Immature natural killer cell (primary cell): ENCODE measurements at regions not wholly inside any gene's neighbourhood (a gene's known extent, or its start where the extent isn't known, plus 50 kb on each side); places are given as distances from the start of the nearest gene placed in this dataset.
"Not testable (repeated sequence)": the region's sequence is repeated elsewhere in the genome, so short reads cannot be mapped to it uniquely, and the experiment has no call there.

Source experiments
- DNase-seq, 3 donors: peaks; one replicate each; pipeline ENCODE4 v3.0.0; 2022; ENCODE audit warnings: mixed read lengths in 1 of 3
- H3K27ac Mint-ChIP-seq, 6 donors: one replicate each; pipeline ENCODE4 v1.8.0; 2020; ENCODE audit warnings: mixed read lengths in 6 of 6, mild to moderate bottlenecking in 5 of 6, inconsistent platforms in 4 of 6, moderate library complexity in 3 of 6
- H3K27me3 Mint-ChIP-seq, 3 donors: one replicate each; pipeline ENCODE4 v1.8.0; 2020 to 2021; ENCODE audit warnings: low read depth in 3 of 3, mild to moderate bottlenecking in 3 of 3, mixed read lengths in 3 of 3, moderate library complexity in 3 of 3, inconsistent platforms in 1 of 3
- H3K36me3 Mint-ChIP-seq, 3 donors: one replicate each; pipeline ENCODE4 v1.8.0; 2020; ENCODE audit warnings: mixed read lengths in 3 of 3, inconsistent platforms in 2 of 3, mild to moderate bottlenecking in 2 of 3
- H3K4me1 Mint-ChIP-seq, 2 donors: one replicate each; pipeline ENCODE4 v1.8.0; 2020; ENCODE audit warnings: inconsistent platforms in 2 of 2, mild to moderate bottlenecking in 2 of 2, mixed read lengths in 2 of 2, moderate library complexity in 1 of 2
- H3K4me3 Mint-ChIP-seq, 5 donors: one replicate each; pipeline ENCODE4 v1.8.0; 2020; ENCODE audit warnings: mild to moderate bottlenecking in 5 of 5, mixed read lengths in 5 of 5, inconsistent platforms in 3 of 5, moderate library complexity in 3 of 5
- H3K9me3 Mint-ChIP-seq, 6 donors: one replicate each; pipeline ENCODE4 v1.8.0; 2020; ENCODE audit warnings: mild to moderate bottlenecking in 6 of 6, mixed read lengths in 6 of 6, inconsistent platforms in 4 of 6, moderate library complexity in 3 of 6

DNA sequence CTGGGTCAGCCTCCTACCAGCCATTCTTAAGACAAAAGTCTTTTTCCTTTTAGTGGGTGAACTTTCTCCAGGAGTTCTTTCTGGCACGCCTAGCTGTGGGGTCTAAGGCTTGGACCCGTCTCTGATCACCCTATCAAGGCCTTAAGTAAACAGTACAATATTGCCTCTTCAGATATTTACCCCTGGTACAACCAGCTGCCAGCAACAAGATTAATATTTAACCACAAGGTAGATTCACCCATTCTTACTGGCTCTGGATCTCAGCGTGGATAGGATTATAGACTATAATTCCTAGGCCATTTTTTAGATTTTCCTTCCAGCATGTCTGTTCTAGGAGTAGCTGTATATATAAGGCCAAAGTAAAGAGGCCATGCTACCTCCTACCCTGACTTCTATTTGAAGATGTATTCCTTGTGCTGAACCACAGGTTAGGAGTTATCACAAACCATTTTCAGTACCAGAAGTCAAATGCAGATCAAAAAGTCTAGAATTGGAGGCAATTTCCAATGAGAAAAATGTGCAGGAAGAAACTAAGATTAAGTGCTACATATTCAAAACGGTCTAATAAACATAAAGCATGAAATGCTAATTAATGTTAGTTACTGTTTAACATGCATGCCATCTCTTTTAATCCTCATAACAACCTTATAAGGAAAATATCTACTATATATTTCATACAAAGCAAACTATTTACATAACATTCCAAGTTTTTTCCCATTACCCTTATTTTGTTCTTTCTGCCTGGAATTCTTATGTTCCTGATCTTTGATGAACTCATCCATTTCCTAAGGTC, 110.0 kb upstream of the SYN3 start:
- H3K27ac Mint-ChIP-seq = no peak overlapping the region
- no peaks in the 10 kb centered on the region for H3K4me1 Mint-ChIP-seq
- peaks cover 0 to 7% (median 0%) of the 10 kb centered on the region in 3 donors for H3K27me3 Mint-ChIP-seq
- DNase-seq = no peak
- no peaks in the 10 kb centered on the region for H3K36me3 Mint-ChIP-seq
- no peak overlapping the region for H3K4me3 Mint-ChIP-seq
- peaks cover 0 to 2% (median 0%) of the 10 kb centered on the region in 6 donors for H3K9me3 Mint-ChIP-seq

DNA sequence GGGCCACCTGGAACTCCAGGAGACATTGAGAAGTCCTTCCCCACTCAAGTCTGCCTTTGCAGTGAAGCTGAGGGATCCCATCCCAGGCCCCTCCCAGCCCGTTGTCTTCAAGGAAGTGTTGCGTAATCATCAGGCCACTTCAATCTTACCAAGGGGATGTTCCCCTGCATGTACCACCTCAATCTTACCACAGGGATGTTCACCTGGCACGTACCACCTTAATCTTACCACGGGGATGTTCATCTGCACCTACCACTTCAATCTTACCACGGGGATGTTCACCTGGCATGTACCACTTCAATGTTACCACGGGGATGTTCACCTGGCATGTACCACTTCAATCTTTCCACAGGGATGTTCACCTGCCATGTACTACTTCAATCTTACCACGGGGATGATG, 108.0 kb upstream of the SYN3 start:
- Mint-ChIP-seq H3K27me3 (peaks cover 0 to 10% (median 0%) of the 10 kb centered on the region in 3 donors), H3K4me1 (no peaks in the 10 kb centered on the region), H3K27ac (no peak overlapping the region), H3K36me3 (no peaks in the 10 kb centered on the region), H3K9me3 (peaks cover 0 to 2% (median 0%) of the 10 kb centered on the region in 6 donors), H3K4me3 (no peak overlapping the region)
- no peak for DNase-seq

DNA sequence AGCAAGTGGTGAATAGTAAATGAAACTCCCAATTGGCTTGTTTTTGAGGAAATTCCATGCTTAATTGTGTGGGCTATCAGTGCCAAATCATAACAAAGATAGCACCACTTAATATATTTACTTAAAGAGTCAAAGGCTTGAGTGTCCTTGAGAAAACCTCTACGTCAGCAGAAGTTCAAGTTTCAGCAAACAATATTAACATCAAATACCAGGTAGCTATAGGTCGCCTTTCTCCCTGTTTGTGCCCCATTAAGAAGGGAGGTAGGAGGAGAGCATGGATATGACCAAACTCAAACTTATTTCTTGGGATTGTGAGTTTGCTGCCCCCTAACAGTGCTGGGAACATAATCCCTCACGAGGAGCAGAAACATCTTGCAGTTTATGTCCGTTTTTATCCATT, 105.6 kb upstream of the SYN3 start:
- Mint-ChIP-seq H3K27me3 (peaks cover 0 to 7% (median 0%) of the 10 kb centered on the region in 3 donors), H3K36me3 (no peaks in the 10 kb centered on the region), H3K4me3 (no peak overlapping the region), H3K9me3 (peaks cover 0 to 2% (median 0%) of the 10 kb centered on the region in 6 donors), H3K27ac (no peak overlapping the region), H3K4me1 (no peaks in the 10 kb centered on the region)
- DNase-seq = no peak

DNA sequence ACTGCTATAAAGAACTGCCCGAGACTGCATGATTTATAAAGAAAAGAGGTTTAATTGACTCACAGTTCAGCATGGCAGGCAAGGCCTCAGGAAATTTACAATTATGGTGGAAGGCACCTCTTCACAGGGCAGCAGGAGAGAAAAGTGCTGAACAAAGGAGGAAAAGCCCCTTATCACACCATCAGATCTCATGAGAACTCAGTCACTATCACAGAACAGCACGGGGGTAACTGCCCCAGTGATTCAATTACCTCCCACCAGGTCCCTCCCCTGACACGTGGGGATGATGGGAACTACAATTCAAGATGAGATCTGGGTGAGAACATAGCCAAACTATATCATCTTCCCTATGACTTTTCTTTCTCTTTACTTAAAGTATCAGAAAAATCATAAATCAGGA, 104.0 kb upstream of the SYN3 start:
- H3K9me3 Mint-ChIP-seq = peaks cover 0 to 3% (median 0%) of the 10 kb centered on the region in 6 donors
- no peaks in the 10 kb centered on the region for H3K36me3 Mint-ChIP-seq

DNA sequence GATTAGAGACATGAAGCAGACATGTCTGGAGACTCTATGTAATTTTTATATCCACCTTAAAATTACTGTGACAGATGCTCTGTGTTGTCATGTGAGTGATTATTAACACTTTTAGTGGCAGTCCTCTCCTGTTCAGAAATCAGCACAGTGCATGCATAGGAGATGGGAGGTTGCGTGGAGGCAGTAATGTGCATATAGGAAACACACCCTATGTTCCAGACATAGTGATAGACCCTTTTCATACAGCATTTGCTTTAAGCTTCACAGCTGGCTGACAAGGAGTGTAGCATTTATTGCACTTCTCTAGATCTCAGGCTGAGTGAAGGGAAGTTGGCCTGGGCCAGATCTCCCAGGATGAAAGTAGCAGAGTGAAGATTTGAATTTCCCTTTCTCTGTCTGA, 102.3 kb upstream of the SYN3 start:
- H3K4me1 Mint-ChIP-seq = no peaks in the 10 kb centered on the region
- no peak overlapping the region for H3K4me3 Mint-ChIP-seq
- no peaks in the 10 kb centered on the region for H3K36me3 Mint-ChIP-seq
- H3K27ac Mint-ChIP-seq = no peak overlapping the region
- peaks cover 0 to 9% (median 2%) of the 10 kb centered on the region in 6 donors for H3K9me3 Mint-ChIP-seq
- no peak for DNase-seq
- H3K27me3 Mint-ChIP-seq = peaks cover 0 to 5% (median 0%) of the 10 kb centered on the region in 3 donors

More for the DNA sequence above, 104.0 kb upstream of the SYN3 start:
- no peak for DNase-seq
- Mint-ChIP-seq H3K4me1 (no peaks in the 10 kb centered on the region), H3K4me3 (no peak overlapping the region), H3K27ac (no peak overlapping the region), H3K27me3 (peaks cover 0 to 9% (median 0%) of the 10 kb centered on the region in 3 donors)

DNA sequence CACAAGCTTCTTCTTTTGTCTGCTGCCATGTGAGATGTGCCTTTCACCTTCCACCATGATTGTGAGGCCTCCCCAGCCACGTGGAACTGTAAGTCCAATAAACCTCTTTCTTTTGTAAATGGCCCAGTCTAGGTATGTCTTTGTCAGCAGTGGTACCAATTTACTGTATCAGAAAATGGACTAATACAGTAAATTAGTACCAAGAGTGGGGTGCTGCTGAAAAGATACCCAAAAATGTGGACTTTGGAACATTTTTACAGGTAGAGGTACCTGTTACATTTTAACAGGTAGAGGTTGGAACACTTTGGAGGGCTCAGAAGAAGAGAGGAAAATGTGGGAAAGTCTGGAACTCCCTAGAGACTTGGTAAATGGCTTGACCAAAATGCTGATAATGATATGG, 96.8 kb upstream of the SYN3 start:
- not testable (repeated sequence) for H3K27me3 Mint-ChIP-seq, H3K27ac Mint-ChIP-seq, H3K4me3 Mint-ChIP-seq, DNase-seq, H3K4me1 Mint-ChIP-seq, H3K36me3 Mint-ChIP-seq
- peaks cover 3 to 19% (median 11%) of the 10 kb centered on the region in 6 donors for H3K9me3 Mint-ChIP-seq

DNA sequence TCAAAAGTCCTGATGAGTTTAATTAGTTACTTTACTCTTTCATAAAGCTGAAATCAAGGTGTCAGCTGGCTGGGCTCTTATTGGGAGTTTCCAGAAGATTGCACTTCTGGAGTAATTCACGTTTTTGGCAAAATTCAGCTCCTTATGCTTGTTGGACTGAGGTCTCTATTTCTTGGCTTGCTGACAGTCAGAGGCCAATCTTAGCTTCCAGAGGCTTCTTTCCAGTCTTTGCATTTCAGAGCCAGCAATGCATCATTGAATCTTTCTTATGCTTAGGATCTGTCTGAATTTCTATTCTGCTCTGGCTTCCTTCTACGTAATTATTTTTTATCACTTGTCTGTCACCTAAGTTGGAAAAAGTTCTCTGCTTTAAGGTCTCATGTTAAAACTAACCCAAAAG, 91.4 kb upstream of the SYN3 start:
- H3K27me3 Mint-ChIP-seq = peaks cover 0 to 3% (median 0%) of the 10 kb centered on the region in 3 donors
- DNase-seq = no peak
- H3K9me3 Mint-ChIP-seq = peaks cover 0 to 4% (median 0%) of the 10 kb centered on the region in 6 donors
- no peaks in the 10 kb centered on the region for H3K36me3 Mint-ChIP-seq
- H3K4me1 Mint-ChIP-seq = no peaks in the 10 kb centered on the region
- H3K4me3 Mint-ChIP-seq = no peak overlapping the region
- no peak overlapping the region for H3K27ac Mint-ChIP-seq

DNA sequence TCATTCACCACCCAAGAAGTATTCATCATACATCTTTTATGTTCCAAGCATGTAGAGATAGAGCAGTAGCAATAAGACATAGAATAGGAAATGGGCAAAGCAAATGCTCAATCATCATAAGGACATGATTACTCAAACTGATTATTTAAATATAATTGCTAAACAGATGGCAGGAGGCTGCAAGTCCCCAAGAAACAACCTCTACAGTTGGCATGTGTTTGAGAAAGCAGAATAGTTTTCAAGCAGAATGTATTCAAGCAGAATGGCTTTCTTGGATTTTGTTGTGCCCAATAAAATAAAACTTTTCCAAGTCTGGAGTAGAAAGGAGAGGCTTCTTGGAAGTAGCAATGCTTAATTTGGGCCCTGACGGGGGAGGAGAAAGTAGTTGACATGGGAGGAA, 86.5 kb upstream of the SYN3 start:
- H3K36me3 Mint-ChIP-seq = no peaks in the 10 kb centered on the region
- no peak overlapping the region for H3K27ac Mint-ChIP-seq
- H3K9me3 Mint-ChIP-seq = no peaks in the 10 kb centered on the region
- H3K4me1 Mint-ChIP-seq = no peaks in the 10 kb centered on the region
- H3K4me3 Mint-ChIP-seq = no peak overlapping the region
- peaks cover 0 to 3% (median 3%) of the 10 kb centered on the region in 3 donors for H3K27me3 Mint-ChIP-seq
- DNase-seq = no peak

DNA sequence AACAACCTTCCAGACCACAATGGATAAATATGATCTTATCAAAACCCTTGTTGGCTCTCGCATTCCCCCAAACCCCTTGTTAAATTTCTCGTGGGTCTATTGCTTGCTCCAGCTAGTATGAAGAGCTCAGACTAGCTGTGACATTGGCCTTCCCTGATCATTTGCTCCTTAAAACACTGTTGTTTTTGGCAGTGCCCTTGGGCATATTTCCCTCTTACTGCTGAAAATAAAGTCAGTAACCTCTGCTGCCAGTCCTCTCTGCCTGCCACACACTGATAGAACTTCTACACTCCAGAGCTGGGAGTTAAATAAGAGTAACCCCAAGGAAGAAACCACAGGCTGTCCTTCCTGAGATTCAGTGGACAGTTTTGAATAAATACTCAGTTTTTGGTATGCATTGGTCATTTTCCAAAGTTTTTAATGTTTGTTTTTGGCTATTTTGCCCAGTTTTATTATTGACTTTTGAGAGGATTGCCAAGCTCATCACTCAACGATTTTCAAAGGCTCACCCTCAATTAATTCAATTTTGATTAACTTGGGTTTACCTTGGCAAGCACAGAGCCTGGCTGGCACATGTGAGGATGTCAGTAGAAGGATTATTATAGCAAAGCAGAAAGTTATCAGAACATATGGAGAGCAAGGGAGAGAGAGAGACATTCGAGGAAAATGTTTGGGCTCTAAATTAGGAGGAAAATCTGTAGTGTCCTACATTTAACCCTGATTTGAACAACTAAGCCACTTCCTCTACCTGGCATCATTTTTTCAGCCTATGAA, 84.3 kb upstream of the SYN3 start:
- H3K4me3 Mint-ChIP-seq = no peak overlapping the region

DNA sequence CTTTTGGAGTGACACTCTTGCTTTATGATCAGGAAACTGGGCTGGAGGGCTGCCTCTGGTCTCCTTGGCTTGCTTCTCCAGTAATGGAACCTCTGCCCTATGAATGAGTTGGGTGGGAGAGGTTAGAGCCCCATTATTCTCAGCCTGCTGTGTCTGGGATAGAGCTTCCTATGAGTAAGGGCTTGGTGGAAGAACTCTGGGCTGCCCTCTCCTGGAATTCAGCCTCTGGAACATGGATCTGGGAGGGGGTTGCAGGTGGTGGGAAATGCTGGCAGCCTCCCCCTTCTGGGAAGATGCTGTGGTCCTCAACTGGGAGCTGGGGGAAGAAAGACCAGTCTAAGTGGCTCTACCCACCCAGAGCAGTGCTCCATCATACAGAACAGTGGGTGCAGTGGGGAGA, 81.8 kb upstream of the SYN3 start:
- Mint-ChIP-seq H3K36me3 (no peaks in the 10 kb centered on the region), H3K27ac (no peak overlapping the region), H3K4me1 (no peaks in the 10 kb centered on the region), H3K4me3 (no peak overlapping the region), H3K27me3 (peaks cover 0 to 5% (median 0%) of the 10 kb centered on the region in 3 donors), H3K9me3 (peaks cover 0 to 14% (median 2%) of the 10 kb centered on the region in 6 donors)
- no peak for DNase-seq

More for the DNA sequence above, 84.3 kb upstream of the SYN3 start:
- Mint-ChIP-seq H3K27ac (no peak overlapping the region), H3K36me3 (no peaks in the 10 kb centered on the region), H3K4me1 (no peaks in the 10 kb centered on the region), H3K27me3 (peaks cover 0 to 3% (median 0%) of the 10 kb centered on the region in 3 donors), H3K9me3 (peaks cover 0 to 10% (median 2%) of the 10 kb centered on the region in 6 donors)
- no peak for DNase-seq

DNA sequence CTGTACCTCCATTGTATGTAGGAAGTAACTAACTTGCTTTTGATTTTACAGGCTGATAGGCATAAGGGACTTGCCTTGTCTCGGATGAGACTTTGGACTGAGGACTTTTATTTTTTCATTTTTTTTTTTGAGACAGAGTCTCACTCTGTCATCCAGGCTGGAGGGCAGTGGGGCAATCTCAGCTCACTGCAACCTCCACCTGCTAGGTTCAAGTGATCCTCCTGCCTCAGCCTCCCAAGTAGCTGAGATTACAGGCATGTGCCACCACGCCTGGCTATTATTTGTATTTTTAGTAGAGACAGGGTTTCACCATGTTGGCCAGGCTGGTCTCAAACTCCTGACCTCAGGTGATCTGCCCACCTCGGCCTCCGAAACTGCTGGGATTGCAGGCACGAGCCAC, 80.2 kb upstream of the SYN3 start:
- DNase-seq, H3K4me1 Mint-ChIP-seq, H3K36me3 Mint-ChIP-seq, H3K27ac Mint-ChIP-seq, H3K4me3 Mint-ChIP-seq, H3K27me3 Mint-ChIP-seq: not testable (repeated sequence)
- peaks cover 0 to 20% (median 2%) of the 10 kb centered on the region in 6 donors for H3K9me3 Mint-ChIP-seq

DNA sequence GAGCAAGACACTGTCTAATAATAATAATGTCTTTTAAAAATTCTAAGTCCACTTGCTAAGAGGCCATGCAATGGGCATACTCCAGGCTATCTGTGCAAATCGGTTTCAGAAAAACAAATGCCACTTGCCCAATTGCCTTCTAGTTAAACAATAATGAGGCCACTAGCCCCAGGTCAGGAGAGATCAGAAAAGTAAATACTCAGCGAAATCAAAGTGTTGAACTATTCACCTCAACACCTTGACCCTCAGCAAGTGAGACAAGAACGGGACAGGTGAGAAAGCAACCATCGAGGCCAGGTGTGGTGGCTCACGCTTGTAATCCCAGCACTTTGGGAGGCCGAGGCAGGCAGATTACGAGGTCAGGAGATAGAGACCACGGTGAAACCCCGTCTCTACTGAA, 72.3 kb upstream of the SYN3 start:
- Mint-ChIP-seq H3K4me1 (no peaks in the 10 kb centered on the region), H3K36me3 (no peaks in the 10 kb centered on the region), H3K9me3 (peaks cover 0 to 6% (median 0%) of the 10 kb centered on the region in 6 donors), H3K4me3 (no peak overlapping the region), H3K27me3 (peaks cover 2 to 8% (median 3%) of the 10 kb centered on the region in 3 donors), H3K27ac (no peak overlapping the region)
- no peak for DNase-seq

DNA sequence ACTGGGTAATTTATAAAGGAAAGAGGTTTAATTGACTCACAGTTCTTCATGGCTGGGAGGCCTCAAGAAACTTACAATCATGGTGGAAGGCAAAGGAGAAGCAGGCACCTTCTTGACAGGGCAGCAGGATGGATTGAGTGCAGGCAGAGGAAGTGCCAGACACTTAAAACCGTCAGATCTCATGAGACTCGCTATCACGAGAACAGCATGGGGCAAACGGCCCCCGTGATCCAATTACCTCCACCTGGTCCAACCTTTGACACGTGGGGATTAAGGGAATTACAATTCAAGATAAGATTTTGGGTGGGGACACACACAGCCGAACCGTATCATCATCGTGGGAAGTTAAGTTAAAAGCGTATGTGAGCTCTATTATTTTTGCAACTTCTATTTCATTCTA, 71.4 kb upstream of the SYN3 start:
- H3K36me3 Mint-ChIP-seq = no peaks in the 10 kb centered on the region
- no peak overlapping the region for H3K4me3 Mint-ChIP-seq
- no peaks in the 10 kb centered on the region for H3K4me1 Mint-ChIP-seq
- no peak overlapping the region for H3K27ac Mint-ChIP-seq
- DNase-seq = no peak
- peaks cover 3 to 8% (median 6%) of the 10 kb centered on the region in 3 donors for H3K27me3 Mint-ChIP-seq
- H3K9me3 Mint-ChIP-seq = peaks cover 0 to 2% (median 0%) of the 10 kb centered on the region in 6 donors

DNA sequence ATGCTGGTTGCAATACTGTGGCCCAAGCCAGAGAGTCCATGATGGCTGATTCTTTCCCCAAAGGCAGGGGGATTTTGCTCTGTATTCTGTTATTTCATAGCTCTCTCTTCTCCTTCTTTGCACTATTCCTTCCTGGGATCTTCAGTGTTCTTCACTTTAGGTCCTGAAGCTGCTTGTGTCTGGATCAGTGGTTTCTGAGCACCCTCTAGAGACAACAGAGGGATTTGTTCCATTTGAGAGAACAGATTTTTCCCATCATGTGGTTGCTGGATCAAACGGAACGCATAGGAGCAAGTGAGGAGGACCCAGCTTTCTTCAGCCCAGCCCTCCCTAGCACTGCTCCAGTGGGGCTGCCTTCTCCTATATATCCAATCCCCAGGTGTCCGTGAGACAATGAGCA, 68.7 kb upstream of the SYN3 start:
- Mint-ChIP-seq H3K4me3 (no peak overlapping the region), H3K27ac (no peak overlapping the region), H3K27me3 (peaks cover 1 to 7% (median 5%) of the 10 kb centered on the region in 3 donors), H3K4me1 (no peaks in the 10 kb centered on the region), H3K36me3 (no peaks in the 10 kb centered on the region), H3K9me3 (peaks cover 0 to 2% (median 0%) of the 10 kb centered on the region in 6 donors)
- DNase-seq = no peak
